NCI-H1105 treated with DMSO at 0.1 percent for 48 hours (cell line): ENCODE measurements at regions not wholly inside any gene's neighbourhood (a gene's known extent, or its start where the extent isn't known, plus 50 kb on each side); places are given as distances from the start of the nearest gene placed in this dataset.
A peak's percentile ranks its signal among the peaks of the same experiment; 100 is the strongest.
"Not testable (repeated sequence)": the region's sequence is repeated elsewhere in the genome, so short reads cannot be mapped to it uniquely, and the experiment has no call there.

Experiments used
- DNase-seq: peaks from one replicate; lab custom pipeline; 2025; lab: John Stamatoyannopoulos, UW

DNA sequence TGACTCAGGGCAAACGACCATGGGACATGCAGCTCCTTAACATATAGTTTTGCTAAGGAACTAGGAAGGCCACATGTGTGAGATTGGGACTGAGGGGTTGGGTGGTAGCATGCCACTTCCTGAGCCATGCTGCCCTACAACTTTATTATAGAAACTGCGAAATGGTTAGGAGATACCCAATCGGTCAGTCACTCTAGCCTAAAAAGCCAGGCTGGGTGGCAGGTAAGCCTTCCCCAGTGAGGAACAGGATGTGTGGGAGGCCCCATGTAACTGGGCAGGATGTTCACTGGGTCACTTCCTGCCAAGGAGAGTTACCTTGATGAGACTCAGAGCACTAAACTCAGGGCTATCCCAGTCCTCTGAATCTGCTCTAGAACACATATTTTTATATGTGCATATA lies 123.5 kb downstream of the MAP3K7 start:
- DNase-seq, result no peak

DNA sequence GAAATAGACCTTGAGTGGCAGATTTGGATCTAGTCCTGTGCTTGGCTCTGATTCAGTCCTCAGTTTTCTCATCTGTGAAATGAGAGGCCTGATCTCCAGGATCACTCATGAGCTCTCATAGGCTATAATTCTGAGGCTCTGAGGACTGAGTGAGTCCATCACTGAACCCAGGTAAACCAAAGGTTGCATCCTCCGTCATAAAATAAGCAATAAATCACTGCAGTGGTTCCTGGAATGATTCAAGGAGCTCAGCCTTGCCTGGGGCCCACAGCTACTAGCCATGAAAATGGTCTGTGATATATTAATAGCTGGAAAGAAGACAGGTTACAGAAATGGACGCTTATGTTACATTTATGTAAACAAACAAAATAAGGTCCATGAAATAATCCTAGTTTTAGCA lies 124.8 kb downstream of the MAP3K7 start:
- no peak for DNase-seq

DNA sequence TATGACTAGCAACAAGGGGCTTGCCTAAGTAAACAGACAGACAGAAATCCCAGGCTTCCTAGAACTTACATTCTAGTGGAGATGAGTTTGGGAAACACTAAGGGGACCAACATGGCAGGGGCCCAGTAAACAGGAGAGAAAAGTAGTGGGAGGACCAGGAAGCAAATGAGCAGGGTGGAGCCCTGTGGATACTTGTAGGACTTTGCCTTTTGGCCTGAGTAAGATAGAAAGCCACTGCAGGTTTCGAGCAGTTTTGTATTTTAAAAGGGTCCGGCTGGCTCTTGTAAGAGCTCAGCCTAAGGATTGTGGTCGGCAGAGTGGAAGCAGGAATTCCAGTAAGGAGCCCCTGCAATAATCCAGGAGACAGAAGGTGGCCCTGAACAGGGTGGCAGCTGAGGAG lies 125.5 kb downstream of the MAP3K7 start:
- DNase-seq, result no peak

DNA sequence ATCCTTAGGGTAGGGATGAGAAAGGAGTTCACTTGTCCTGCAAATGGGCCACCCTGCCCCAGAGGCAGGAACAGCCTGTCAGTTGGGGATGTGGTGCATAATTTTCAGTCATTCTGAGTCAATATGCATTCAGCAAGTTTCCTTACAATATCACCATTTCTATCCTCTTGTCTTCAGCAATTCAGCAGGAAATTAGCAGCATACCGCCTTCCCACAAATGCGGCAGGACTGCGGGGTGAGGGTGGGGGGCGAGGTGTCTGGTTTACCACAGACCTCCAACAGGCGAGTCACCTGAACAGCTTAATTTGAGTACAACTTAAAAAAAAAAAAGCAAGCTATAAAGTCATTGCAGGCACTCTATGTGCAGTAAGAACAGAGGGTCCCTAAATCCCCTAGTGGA lies 126.8 kb downstream of the MAP3K7 start:
- no peak for DNase-seq

DNA sequence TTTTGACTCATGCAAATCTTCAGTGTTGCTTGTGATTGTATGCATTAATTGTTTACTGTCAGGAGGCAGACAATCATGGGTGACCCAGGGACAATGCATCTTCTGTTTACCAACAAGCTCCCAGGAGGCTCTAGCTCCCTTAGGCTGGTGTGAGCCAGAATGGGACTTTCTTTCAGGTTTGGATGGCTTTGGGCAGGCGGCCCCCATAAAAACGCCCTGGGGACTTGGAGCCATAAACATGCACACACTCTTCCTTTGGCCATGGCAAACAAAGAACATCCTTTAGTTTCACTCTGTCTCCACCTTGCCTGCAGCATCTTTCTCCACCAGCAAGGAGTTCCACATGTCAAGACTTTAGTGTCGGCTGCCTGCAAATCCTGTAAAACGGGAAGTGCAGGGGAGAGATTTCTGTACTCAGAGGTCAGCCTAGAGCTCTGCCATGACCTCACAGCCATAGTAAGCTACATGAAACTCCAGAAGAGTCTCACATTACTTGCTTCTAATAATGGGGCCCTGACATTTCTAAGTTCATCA lies 127.6 kb downstream of the MAP3K7 start:
- DNase-seq, result no peak

DNA sequence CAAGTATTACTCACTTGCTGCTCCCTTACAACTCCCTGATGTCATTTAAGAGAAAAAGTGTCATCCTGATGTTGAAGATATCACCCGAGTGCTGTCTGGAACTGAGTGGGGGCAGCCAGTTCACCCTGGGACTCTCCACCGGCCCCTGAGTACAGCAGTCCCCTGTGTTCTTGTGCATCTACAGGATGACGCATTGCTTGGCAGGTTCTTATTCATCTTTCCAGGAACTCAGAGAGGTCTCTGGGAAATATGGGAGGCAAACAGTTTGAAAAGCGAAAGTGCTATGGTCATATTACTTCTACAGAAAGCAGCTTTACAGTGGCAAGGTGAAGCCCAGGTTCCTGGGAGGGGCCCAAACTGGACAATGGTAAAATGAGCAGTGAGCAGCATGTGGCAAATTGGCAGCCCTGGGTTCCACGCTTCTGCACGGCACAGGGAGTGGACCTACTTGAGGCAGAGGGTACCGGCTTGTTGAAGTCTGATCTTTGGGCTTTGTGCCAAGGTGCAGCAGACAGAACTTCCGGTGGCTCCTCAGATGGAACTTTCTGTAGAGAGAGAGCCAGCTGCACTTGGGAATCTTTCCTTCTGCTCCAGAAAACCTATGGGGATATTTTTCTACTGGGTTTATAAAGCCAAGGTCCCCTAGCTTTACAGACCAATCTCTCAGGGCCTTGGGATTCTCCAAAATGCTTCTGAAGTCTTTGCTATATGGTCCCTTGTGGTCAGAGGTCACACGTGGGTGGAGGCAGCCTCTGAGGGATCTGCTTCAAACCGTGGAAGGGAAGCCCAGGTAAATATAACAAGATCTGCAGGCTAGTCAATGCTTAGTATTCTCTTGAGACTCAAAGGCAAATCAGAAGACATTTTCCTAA lies 128.3 kb downstream of the MAP3K7 start:
- DNase-seq, result no peak

DNA sequence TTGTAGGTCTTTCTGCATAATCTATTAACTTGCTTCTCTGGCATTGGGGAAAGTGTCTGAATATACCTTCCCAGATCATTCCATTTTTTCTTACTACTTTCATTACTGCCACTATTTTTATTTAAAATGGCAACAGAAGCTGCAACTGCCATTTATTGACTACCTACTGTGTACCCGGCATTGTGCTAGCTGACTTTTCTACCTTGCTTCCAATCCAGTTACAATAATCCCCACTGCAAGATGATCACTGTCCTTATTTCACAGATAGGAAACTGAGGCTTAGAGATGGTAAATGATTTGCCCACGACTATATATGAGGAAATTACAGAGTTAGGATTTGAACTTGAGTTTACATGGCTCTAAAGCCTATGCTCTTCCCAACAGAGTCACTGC lies 129.0 kb downstream of the MAP3K7 start:
- no peak for DNase-seq

DNA sequence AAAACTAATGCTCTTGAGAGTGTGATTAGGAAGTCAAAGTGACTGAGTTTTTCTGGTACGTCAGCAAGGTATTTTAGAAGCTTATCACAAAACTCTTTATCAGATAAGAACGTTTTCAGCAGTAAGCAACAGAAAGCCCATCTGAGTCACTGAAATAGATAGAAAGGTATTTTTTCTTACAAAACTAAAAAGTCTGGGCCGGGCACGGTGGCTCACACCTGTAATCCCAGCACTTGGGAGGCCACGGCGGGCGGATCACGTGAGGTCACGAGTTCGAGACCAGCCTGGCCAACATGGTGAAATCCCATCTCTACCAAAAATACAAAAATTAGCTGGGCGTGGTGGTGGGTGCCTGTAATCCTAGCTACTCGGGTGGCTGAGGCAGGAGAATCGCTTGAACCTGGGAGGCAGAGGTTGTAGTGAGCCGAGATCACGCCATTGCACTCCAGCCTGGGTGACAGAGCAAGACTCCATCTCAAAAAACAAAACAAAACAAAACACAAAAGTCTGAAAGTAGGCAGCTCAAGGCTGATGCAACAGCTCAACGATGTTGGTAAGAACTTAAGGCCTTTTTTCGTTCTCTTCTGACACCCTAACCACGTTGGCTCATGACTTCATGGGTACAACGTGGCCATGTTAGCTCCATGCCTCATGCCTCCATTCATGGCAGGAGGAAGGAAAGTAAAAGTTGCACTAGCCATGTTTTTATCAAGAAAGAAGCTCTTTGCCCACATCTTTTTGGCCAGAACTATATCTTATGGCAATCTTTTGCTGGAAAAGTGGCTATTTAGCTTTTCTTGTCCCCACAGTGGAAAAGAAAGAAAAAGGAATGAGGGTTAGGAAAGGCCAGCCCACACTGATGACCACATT lies 129.6 kb downstream of the MAP3K7 start:
- DNase-seq, result not testable (repeated sequence)

DNA sequence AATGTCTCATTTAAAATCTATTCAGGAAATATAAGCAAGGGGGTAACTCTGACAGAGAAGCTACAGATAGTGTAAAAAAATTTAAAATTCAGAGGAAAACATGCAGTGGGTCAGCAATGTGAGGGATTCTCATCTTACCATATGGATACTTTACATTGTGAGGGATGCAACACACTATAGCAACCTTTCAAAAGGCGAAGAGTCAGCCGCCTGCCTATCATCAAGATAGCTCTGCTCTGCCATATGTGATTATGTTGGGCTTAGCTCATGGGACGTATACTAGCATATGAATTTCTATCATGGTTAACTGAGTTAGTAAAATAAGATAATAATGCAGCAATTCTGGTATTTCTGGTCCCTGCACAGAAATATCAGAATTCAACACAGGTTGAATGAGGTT lies 130.9 kb downstream of the MAP3K7 start:
- DNase-seq, result no peak

DNA sequence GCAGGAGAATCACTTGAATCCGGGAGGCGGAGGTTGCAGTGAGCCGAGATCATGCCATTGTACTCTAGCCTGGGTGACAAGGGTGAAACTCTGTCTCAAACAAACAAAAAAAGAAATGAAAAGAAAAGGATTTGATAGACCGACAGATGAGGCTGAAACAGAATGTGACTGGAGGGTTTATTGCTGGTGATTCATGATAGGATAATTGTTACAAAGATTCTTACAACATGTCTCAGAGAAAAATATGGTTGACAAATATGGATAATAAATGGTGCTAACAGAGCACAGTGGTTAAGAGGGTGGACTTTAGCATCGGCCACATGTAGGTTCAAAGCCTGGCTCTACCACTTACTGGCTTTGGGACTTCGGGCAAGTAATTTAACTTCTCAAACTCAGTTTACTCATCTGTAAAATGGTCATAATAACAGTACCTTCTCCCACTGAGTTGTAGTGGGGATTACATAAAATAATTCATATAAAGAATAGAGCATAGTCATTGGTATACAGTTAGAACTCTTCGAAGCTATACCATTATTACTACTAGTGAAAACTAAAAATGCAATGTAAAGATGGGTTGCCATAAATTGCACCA lies 131.9 kb downstream of the MAP3K7 start:
- DNase-seq, result no peak

DNA sequence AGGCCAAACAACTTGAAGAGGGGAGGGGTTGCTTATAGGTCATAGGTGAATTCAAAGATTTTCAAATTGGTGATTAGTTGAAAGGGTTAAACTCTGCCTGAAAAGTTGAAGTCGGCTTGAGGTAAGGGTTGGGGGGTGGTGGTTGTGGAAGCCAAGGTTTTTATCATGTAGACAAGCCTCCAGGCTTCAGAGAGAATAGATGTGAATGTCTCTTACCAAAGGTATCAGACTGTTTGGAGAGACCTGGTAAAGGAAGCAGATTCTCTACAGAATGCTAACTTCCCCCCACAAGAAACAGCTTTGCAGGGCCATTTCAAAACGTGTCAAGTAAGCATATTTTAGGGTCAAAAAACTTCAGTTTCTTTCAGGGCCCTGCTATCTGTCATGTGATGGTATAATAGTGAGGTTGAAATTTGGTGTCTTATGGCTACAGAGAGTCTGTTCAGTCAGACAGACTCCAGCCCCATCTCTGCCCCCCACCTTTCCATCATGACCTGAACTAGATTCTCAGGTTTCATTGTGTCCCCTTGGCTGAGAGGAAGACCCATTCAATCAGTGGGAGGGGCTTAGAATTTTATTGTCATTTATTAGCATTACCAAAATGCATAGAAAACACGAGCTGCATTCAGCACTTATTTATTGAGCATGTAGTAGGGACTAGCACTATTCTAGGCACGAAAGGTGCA lies 136.5 kb downstream of the MAP3K7 start:
- DNase-seq, result no peak

DNA sequence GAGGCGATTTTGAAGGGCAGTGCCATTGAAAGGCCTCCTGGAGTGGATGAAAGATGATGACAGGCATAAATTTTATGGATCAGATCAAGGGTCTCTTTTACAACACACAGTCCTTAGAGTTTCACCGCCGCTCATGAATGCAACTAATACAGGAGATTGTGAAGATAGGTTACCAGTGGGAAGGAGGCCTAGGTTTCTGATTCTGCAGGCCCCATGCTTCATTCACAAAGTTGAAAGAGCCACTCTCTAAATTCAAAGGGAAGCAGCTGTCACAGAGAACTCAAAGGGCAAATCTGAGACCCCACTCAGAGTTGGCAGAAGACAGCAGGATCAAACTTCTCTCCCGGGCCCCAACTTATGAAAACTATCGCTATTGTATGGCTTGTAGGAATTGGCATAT lies 137.6 kb downstream of the MAP3K7 start:
- DNase-seq, result no peak

DNA sequence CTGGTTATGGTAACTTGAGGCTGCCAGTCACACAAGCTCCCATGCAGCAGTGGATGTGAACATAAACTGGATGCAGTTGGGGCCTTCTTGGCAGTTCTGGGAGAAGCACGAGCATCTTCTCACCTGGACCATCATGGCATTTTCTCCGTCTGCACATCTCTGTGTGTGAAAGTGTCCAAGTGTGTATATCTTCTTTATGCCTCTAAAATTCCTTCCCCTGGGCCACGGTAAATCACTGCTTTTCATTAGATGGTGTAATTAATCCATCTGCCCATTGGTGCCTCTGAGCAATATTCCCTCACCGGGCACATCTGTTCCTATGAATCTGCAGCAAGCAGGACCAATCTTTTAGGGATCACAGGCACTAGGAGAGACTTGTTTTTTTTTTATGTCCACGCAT lies 138.0 kb downstream of the MAP3K7 start:
- DNase-seq, result no peak

DNA sequence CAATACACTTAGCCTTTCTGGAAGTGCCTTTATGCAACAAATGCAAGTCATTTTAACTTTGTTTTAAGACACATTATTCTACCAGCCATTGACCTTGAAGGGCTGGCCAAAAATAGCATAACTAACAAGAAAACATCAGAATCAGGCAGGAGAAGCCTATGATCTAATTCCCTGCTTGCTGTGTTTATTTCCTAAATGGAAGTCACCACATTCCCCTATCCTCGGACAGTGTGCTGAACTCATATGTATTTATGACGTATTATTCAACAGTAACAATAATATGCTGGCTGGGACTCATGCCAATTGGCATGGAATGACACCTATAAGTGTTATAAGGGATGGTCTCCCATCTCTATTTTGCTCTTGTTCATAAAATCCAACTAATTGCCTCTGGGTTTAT lies 140.7 kb downstream of the MAP3K7 start:
- DNase-seq, result peak; percentile 88

DNA sequence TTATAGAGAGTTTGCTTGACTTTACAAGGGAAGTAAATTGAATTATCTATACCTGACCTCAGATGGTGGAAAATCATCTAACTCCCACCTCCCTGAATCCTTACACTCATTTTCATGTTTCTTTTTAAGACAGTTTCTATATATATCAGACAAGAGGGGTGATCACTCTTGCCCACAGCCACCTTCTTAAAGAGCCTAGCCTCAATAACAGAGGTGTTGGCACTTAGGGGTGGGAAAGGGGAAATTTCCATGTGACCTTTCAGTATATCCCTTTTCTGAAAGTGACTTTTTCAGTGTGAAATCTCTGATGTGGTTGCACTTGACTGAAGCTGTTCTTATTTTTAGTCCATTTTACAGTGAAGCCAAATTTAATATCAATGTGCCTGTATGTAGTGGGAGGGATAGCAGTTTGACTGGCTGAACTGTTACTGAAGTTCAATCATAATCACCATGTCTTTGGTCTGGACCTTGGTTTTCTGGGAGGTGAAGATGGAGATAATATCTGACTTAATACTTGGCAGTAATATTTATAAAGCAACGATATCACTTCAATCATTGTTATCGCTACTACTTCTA lies 141.3 kb downstream of the MAP3K7 start:
- DNase-seq, result no peak

DNA sequence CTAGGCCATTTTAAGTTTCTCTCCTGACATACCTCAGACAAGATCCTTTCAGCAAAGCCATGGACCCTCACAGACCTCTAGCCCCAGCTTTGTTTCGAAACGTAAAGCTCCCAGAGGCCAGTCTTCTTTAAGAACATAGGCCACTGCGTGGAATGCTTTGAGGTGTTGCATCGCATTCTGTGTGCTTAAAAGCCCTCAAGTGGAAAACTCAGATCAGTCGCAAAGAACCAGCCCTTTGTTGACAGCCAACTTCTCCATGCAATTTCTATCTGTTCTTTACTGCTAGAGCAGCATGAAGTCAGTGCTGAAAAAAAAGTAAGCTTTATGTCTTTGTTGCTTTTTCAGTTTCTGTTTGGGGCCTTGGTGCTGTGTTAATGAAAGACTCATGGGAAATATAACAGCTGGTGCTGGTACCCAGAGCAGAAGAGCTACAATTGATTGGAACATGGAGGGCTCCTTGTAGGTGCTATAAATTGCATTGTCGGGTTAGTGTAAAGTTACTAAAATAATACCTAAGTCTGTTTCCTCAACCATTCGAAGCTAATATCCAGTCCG lies 142.6 kb downstream of the MAP3K7 start:
- DNase-seq, result no peak

DNA sequence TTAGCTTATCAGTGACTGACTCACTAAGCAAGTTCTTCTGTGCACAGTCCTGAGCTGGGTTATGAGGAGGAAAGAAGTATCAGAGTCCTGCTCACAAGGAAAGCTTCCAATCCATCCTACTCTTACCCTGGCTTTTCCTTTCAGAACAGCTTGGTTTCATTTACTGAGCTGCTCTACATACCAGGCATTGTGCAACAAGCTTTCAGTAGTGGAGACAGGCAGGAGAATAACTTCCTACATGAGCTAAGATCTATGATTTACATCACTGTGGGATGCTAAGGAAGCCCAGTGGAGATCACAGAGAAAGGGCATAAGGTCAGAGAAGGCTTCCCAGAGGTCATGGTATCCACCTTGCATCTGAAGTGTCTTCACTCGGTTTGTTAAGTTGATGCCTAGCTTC lies 144.5 kb downstream of the MAP3K7 start:
- DNase-seq, result no peak

DNA sequence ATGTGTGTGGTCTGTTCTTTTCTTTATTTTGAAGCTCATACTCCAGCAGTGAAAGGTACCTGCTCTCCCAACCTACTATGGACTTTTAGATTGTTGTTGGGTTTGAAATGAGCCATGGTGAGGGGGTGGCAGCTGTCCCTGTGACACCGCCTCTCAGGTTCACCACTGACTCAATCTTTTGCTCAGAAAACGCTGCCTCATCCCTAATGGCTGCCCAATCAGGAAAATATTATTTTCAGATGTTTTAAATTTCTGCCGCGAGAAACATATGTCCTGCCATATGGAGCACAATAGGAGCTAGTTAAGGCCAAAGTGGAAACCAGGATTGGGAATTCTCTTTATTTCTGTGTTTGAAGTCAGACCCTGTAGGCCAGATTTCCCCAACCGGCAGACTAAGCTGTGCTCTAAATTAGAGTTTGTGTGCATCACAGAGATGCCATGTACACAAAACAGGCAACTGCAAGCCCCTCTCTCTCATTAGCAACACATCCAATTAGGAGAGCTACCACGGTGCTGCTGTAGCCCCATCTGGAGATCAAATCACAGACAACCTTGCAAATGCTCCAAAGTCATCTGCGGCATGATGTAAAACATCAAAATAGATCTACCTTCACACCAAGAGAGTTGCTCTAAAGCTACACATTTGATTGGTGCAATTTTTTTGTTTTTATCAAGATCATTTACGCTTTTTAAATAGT lies 144.1 kb upstream of the BACH2 start:
- DNase-seq, result no peak

DNA sequence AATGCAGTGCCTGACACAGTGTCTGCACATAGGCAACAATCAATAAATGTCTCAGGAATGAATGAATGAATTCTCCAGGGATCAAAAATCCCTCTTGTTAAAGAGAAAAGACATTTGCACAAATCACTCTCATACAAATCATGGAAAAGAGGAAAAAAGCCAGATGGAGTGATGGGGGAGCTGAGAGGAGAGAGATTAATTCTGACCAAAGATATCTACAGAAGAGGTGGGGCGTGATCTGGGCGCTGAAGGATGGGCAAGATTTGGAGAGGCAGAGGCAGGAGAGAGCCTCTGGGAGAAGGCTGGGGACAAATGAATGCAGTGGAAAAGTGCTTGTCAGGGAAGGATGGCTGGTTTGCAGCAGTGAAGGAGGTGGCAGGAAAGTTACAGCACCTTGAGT lies 142.9 kb upstream of the BACH2 start:
- no peak for DNase-seq

DNA sequence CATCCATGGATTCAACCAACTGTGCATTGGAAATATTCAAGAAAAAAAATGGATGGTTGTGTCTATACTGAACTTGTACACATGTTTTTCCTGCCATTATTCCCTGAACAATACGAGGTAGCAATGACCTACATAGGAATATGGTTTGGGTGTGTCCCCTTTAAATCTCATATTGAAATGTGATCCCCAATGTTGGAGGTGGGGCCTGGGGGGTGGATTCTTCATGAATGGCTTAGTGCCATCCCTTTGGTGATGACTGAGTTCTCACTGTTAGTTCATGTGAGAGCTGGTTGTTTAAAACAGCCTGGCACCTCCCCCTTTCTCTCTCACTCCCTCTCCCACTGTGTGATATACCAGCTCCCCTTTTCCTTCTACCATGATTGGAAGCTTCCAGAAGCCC lies 139.8 kb upstream of the BACH2 start:
- no peak for DNase-seq
